IMR-90 (cell line): ENCODE measurements at regions not wholly inside any gene's neighbourhood (a gene's known extent, or its start where the extent isn't known, plus 50 kb on each side); places are given as distances from the start of the nearest gene placed in this dataset.

Experiments
- ATAC-seq: fragments of 200-7000 bp; cut with Tn5 transposase; 2 replicates; pipeline ENCODE4 v1.9.1; 2020; ENCODE audit warnings: low read depth, mild to moderate bottlenecking, moderate library complexity
- BruUV-seq: library from RNA; stranded (reverse); fragments of 400-500 nt; replicated peaks from 2 replicates; lab custom pipeline; 2021; lab: Mats Ljungman, UMichigan
- CTCF ChIA-PET: fragments of 300-600 bp; formaldehyde crosslinking; extraction: SDS; loops from one replicate; lab custom pipeline; 2021; ENCODE audit warnings: antibody characterized with exemption; lab: Yijun Ruan, JAX
- POLR2A ChIA-PET: fragments of 300-600 bp; sonication (Branson Sonifier 250); formaldehyde crosslinking; loops from one replicate; lab custom pipeline; 2022; ENCODE audit warnings: antibody characterized with exemption; ENCODE audit not compliant: unreplicated experiment; lab: Charles Lee
- DNase-seq: peaks from one replicate; pipeline ENCODE4 v3.0.0; 2013
- H2AFZ ChIP-seq: replicated peaks from 2 replicates; pipeline ENCODE3; 2013; ENCODE audit warnings: low read length, mild to moderate bottlenecking; ENCODE audit not compliant: poor library complexity
- H2AK5ac ChIP-seq: 2 replicates; pipeline ENCODE4 v1.6.1; 2013; ENCODE audit warnings: low read depth, low read length, inconsistent platforms
- H2AK9ac ChIP-seq: replicated peaks from 2 replicates; pipeline ENCODE3; 2013; ENCODE audit warnings: mild to moderate bottlenecking, low read depth, low read length, moderate library complexity; ENCODE audit not compliant: poor library complexity
- H2BK120ac ChIP-seq: 2 replicates; pipeline ENCODE4 v1.6.1; 2013; ENCODE audit warnings: low read depth, low read length, inconsistent platforms
- H2BK15ac ChIP-seq: 3 replicates; pipeline ENCODE4 v1.6.1; 2013; ENCODE audit warnings: low read depth, low read length, inconsistent platforms
- H2BK20ac ChIP-seq: 2 replicates; pipeline ENCODE4 v1.6.1; 2013; ENCODE audit warnings: low read depth, mild to moderate bottlenecking, inconsistent platforms, low read length, moderate library complexity
- H2BK5ac ChIP-seq: 2 replicates; pipeline ENCODE4 v1.6.1; 2013; ENCODE audit warnings: mild to moderate bottlenecking, low read depth, low read length, inconsistent platforms; ENCODE audit not compliant: poor library complexity, severe bottlenecking
- H3K14ac ChIP-seq: replicated peaks from 2 replicates; pipeline ENCODE4 v1.6.1; 2013; ENCODE audit warnings: low read depth, low read length, inconsistent platforms
- H3K18ac ChIP-seq: 2 replicates; pipeline ENCODE4 v1.6.1; 2013; ENCODE audit warnings: low read depth, low read length, control low read depth
- H3K23ac ChIP-seq: 2 replicates; pipeline ENCODE4 v1.6.1; 2013; ENCODE audit warnings: low read depth, low read length, inconsistent platforms
- H3K27ac ChIP-seq: 2 replicates; pipeline ENCODE4 v1.5.1; 2013; ENCODE audit warnings: mild to moderate bottlenecking, control low read depth, low read length; ENCODE audit not compliant: insufficient read depth
- H3K27me3 ChIP-seq: 2 replicates; pipeline ENCODE4 v1.6.1; 2013; ENCODE audit warnings: low read length; ENCODE audit not compliant: control insufficient read depth, insufficient read depth
- H3K36me3 ChIP-seq: 2 replicates; pipeline ENCODE4 v1.6.1; 2013; ENCODE audit warnings: low read length, mixed read lengths; ENCODE audit not compliant: control insufficient read depth, insufficient read depth
- H3K4ac ChIP-seq: 2 replicates; pipeline ENCODE4 v1.6.1; 2013; ENCODE audit warnings: low read depth, low read length, inconsistent platforms
- H3K4me1 ChIP-seq: 2 replicates; pipeline ENCODE4 v1.6.1; 2013; ENCODE audit warnings: low read length, mixed read lengths; ENCODE audit not compliant: control insufficient read depth, insufficient read depth
- H3K4me2 ChIP-seq: 2 replicates; pipeline ENCODE4 v1.6.1; 2013; ENCODE audit warnings: low read depth, mild to moderate bottlenecking, control low read depth, low read length, moderate library complexity
- H3K4me3 ChIP-seq: 2 replicates; pipeline ENCODE4 v1.5.1; 2013; ENCODE audit warnings: low read depth, mild to moderate bottlenecking, control low read depth, low read length, moderate library complexity; ENCODE audit not compliant: insufficient read depth
- H3K56ac ChIP-seq: 2 replicates; pipeline ENCODE4 v1.6.1; 2013; ENCODE audit warnings: low read length, inconsistent platforms; ENCODE audit not compliant: insufficient read depth; ENCODE audit errors: extremely low read depth
- H3K79me1 ChIP-seq, 2 experiments: 2 replicates each; pipeline ENCODE4 v1.6.1; 2013; ENCODE audit warnings: low read length in 2 of 2, inconsistent platforms in 1 of 2, low read depth in 1 of 2
- H3K9ac ChIP-seq: 2 replicates; pipeline ENCODE4 v1.6.1; 2013; ENCODE audit warnings: low read depth, low read length, control low read depth
- H3K9me1 ChIP-seq: 2 replicates; pipeline ENCODE4 v1.6.1; 2013; ENCODE audit warnings: low read length, inconsistent platforms; ENCODE audit not compliant: insufficient read depth
- H3K9me3 ChIP-seq: 2 replicates; pipeline ENCODE4 v1.6.1; 2013; ENCODE audit warnings: low read length; ENCODE audit not compliant: control insufficient read depth, insufficient read depth
- H4K20me1 ChIP-seq: 2 replicates; pipeline ENCODE4 v1.6.1; 2013; ENCODE audit warnings: low read length, inconsistent platforms; ENCODE audit not compliant: insufficient read depth
- H4K5ac ChIP-seq: 2 replicates; pipeline ENCODE4 v1.6.1; 2013; ENCODE audit warnings: mild to moderate bottlenecking, low read depth, low read length, control low read depth
- H4K8ac ChIP-seq, 2 experiments: 2 replicates each; pipeline ENCODE4 v1.6.1; 2013; ENCODE audit warnings: low read depth in 2 of 2, low read length in 2 of 2, control low read depth in 1 of 2, inconsistent platforms in 1 of 2
- H4K91ac ChIP-seq: 2 replicates; pipeline ENCODE4 v1.6.1; 2013; ENCODE audit warnings: low read depth, low read length, inconsistent platforms; ENCODE audit not compliant: insufficient read depth
- BHLHE40 ChIP-seq: fragments of 150-350 bp; IDR thresholded peaks from 2 replicates; pipeline ENCODE4 v1.6.1; 2016; ENCODE audit warnings: mild to moderate bottlenecking, low read depth, low read length
- CEBPB ChIP-seq: IDR thresholded peaks from 2 replicates; pipeline ENCODE4 v1.6.1; 2012; ENCODE audit warnings: low read depth, low read length, improper control_type of control experiment
- NFE2L2 ChIP-seq: fragments of 150-350 bp; IDR thresholded peaks from 2 replicates; pipeline ENCODE4 v1.6.1; 2016; ENCODE audit warnings: low read depth, mild to moderate bottlenecking, low read length
- RAD21 ChIP-seq: IDR thresholded peaks from 2 replicates; pipeline ENCODE4 v1.6.1; 2012; ENCODE audit warnings: low read length, improper control_type of control experiment
- WGBS, 2 experiments: methylation state at CpG; one replicate each; pipeline versions ENCODE4 v1.1.5 to v1.1.7; 2013; ENCODE audit warnings: missing lambda C conversion rate in 2 of 2; ENCODE audit not compliant: insufficient read length in 1 of 2; ENCODE audit errors: extremely low coverage in 2 of 2; 5-methylcytosine and 5-hydroxymethylcytosine counted together
- dilution Hi-C: fragments of 300-500 bp; cut with HindIII; formaldehyde crosslinking; loops from one replicate; pipeline ENCODE4 v1.14.3; 2018; ENCODE audit warnings: low sequenced_read_pairs; ENCODE audit not compliant: unreplicated experiment
- in situ Hi-C: fragments of 300-500 bp; cut with MboI; formaldehyde crosslinking; loops from 3 replicates; pipeline ENCODE4 v1.14.3; 2019; ENCODE audit warnings: low sequenced_read_pairs, inconsistent platforms, mixed read lengths
- intact Hi-C: fragments of 100-400 bp; cut with micrococcal nuclease; formaldehyde crosslinking; loops from 2 replicates; pipeline ENCODE4 v1.10.0; 2022

GRCh38 chr2:14015113-14015630 lies 617.3 kb upstream of the LRATD1 start:
- no peak overlapping the region for H4K8ac ChIP-seq
- DNase-seq: no peak
- intact Hi-C loops (no loop called here), in situ Hi-C loops (no loop called here), dilution Hi-C loops (no loop called here)
- no peak overlapping the region for H3K14ac ChIP-seq
- no peak overlapping the region for H3K4me2 ChIP-seq
- H4K20me1 ChIP-seq: no peaks in the 10 kb centered on the region
- ChIA-PET CTCF (no interaction called here), POLR2A (no interaction called here)
- no peak overlapping the region for H3K18ac ChIP-seq
- no peak overlapping the region for H3K56ac ChIP-seq
- no peak overlapping the region for H2AK5ac ChIP-seq
- H3K4me3 ChIP-seq: no peak overlapping the region
- no peaks in the 10 kb centered on the region for H3K79me1 ChIP-seq
- no CpG with 5 or more reads among the region's 4 CpGs for WGBS, 2 experiments
- no peaks in the 10 kb centered on the region for H3K4me1 ChIP-seq
- no peak overlapping the region for H3K4ac ChIP-seq
- H3K36me3 ChIP-seq: no peaks in the 10 kb centered on the region
- no peak overlapping the region for H3K23ac ChIP-seq
- ATAC-seq: no peak
- H4K91ac ChIP-seq: no peak overlapping the region
- no peaks in the 10 kb centered on the region for H3K27me3 ChIP-seq
- H3K9ac ChIP-seq: no peak overlapping the region
- no peak overlapping the region for H4K5ac ChIP-seq
- no peak overlapping the region for H2BK120ac ChIP-seq
- TF ChIP-seq BHLHE40: no peak
- no peak for TF ChIP-seq NFE2L2
- no peak for TF ChIP-seq CEBPB
- no peak for TF ChIP-seq RAD21
- H3K27ac ChIP-seq: no peak overlapping the region
- no peak overlapping the region for H2BK15ac ChIP-seq
- H3K9me1 ChIP-seq: no peaks in the 10 kb centered on the region
- H2BK20ac ChIP-seq: no peak overlapping the region
- H2AK9ac ChIP-seq: no peak overlapping the region
- H2AFZ ChIP-seq: no peak overlapping the region
- H3K9me3 ChIP-seq: peaks cover 7% of the 10 kb centered on the region; the same call in 1 of the 2 replicates
- no peak overlapping the region for H2BK5ac ChIP-seq
- no TSS peak for BruUV-seq
